ENCODE measurements at regions not wholly inside any gene's neighbourhood (a gene's known extent, or its start where the extent isn't known, plus 50 kb on each side); places are given as distances from the start of the nearest gene placed in this dataset.

- DNase-seq (ENCODE audit: low spot score): no peak
- Histone ChIP-seq H3K4me1 (replicated peaks) (no peaks in the 10 kb centered on the region), H3K9me3 (no peaks in the 10 kb centered on the region), H3K27ac (no peak overlapping the region), H3K4me3 (no peak overlapping the region), H3K36me3 (no peaks in the 10 kb centered on the region), H3K27me3 (replicated peaks; ENCODE audit: insufficient read depth) (no peaks in the 10 kb centered on the region)
- TF ChIP-seq CTCF (IDR thresholded peaks at IDR 0.05): no peak
- TF ChIP-seq POLR2AphosphoS5 (IDR thresholded peaks at IDR 0.05): no peak
- TF ChIP-seq POLR2A (IDR thresholded peaks at IDR 0.05): no peak
- intact Hi-C loops (cut with DNase I): no loop called here
Observed at GRCh38 chr2:173598525-173598924, 243.9 kb downstream of the CDCA7 start.

- no peak for TF ChIP-seq POLR2AphosphoS5 (IDR thresholded peaks at IDR 0.05)
- TF ChIP-seq POLR2A (IDR thresholded peaks at IDR 0.05): no peak
- no peak for TF ChIP-seq CTCF (IDR thresholded peaks at IDR 0.05)
- no peaks in the 10 kb centered on the region for H3K4me1 ChIP-seq (replicated peaks)
- intact Hi-C loops (cut with DNase I): no loop called here
- no peaks in the 10 kb centered on the region for H3K9me3 ChIP-seq
- no peak overlapping the region for H3K4me3 ChIP-seq
- H3K27me3 ChIP-seq (replicated peaks; ENCODE audit: insufficient read depth): no peaks in the 10 kb centered on the region
- H3K27ac ChIP-seq: no peak overlapping the region
- no peak for DNase-seq (ENCODE audit: low spot score)
- no peaks in the 10 kb centered on the region for H3K36me3 ChIP-seq
- 85% methylated on average over 5 of the region's 5 CpGs for WGBS
Observed at GRCh38 chr2:173599821-173600359, 245.2 kb downstream of the CDCA7 start.

GRCh38 chr2:173602153-173602795, 247.6 kb downstream of the CDCA7 start:
- Histone ChIP-seq H3K27me3 (replicated peaks; ENCODE audit: insufficient read depth) (no peaks in the 10 kb centered on the region), H3K27ac (no peak overlapping the region), H3K4me1 (replicated peaks) (no peaks in the 10 kb centered on the region), H3K4me3 (no peak overlapping the region), H3K36me3 (no peaks in the 10 kb centered on the region), H3K9me3 (no peaks in the 10 kb centered on the region)
- 95% methylated on average over 6 of the region's 6 CpGs for WGBS
- intact Hi-C loops (cut with DNase I): no loop called here
- no peak for TF ChIP-seq POLR2AphosphoS5 (IDR thresholded peaks at IDR 0.05)
- no peak for TF ChIP-seq CTCF (IDR thresholded peaks at IDR 0.05)
- no peak for TF ChIP-seq POLR2A (IDR thresholded peaks at IDR 0.05)
- no peak for DNase-seq (ENCODE audit: low spot score)

GRCh38 chr2:173605994-173606393, 251.3 kb downstream of the CDCA7 start:
- Histone ChIP-seq H3K27ac (no peak overlapping the region), H3K36me3 (no peaks in the 10 kb centered on the region), H3K27me3 (replicated peaks; ENCODE audit: insufficient read depth) (no peaks in the 10 kb centered on the region), H3K9me3 (no peaks in the 10 kb centered on the region), H3K4me3 (no peak overlapping the region), H3K4me1 (replicated peaks) (no peaks in the 10 kb centered on the region)
- no peak for DNase-seq (ENCODE audit: low spot score)
- WGBS: 52% methylated on average over 1 of the region's 1 CpG
- intact Hi-C loops (cut with DNase I): no loop called here
- TF ChIP-seq CTCF (IDR thresholded peaks at IDR 0.05) (no peak), POLR2AphosphoS5 (IDR thresholded peaks at IDR 0.05) (no peak), POLR2A (IDR thresholded peaks at IDR 0.05) (no peak)

- Histone ChIP-seq H3K4me1 (replicated peaks) (no peaks in the 10 kb centered on the region), H3K36me3 (no peaks in the 10 kb centered on the region), H3K9me3 (no peaks in the 10 kb centered on the region), H3K27me3 (replicated peaks; ENCODE audit: insufficient read depth) (no peaks in the 10 kb centered on the region), H3K4me3 (no peak overlapping the region), H3K27ac (no peak overlapping the region)
- intact Hi-C loops (cut with DNase I): no loop called here
- TF ChIP-seq POLR2AphosphoS5 (IDR thresholded peaks at IDR 0.05) (no peak), CTCF (IDR thresholded peaks at IDR 0.05) (no peak), POLR2A (IDR thresholded peaks at IDR 0.05) (no peak)
- DNase-seq (ENCODE audit: low spot score): no peak
- 71% methylated on average over 5 of the region's 5 CpGs for WGBS
Observed at GRCh38 chr2:173606619-173607248, 252.1 kb downstream of the CDCA7 start.

Data from prostate gland (tissue), 2 donors.